HepG2 (cell line): ENCODE measurements at regions not wholly inside any gene's neighbourhood (a gene's known extent, or its start where the extent isn't known, plus 50 kb on each side); places are given as distances from the start of the nearest gene placed in this dataset.

Experiments used
- EP300 ChIP-seq, 3 experiments: sonication (generic) in 1 of 3; formaldehyde crosslinking in 1 of 3; IDR thresholded peaks; 2 replicates each; pipeline versions ENCODE4 v1.5.1 to v1.6.1; 2011 to 2020; ENCODE audit warnings: low read depth in 2 of 3, low read length in 2 of 3, borderline replicate concordance in 1 of 3, improper control_type of control experiment in 1 of 3, mild to moderate bottlenecking in 1 of 3, missing genetic modification reagents in 1 of 3, moderate library complexity in 1 of 3
- MIXL1 ChIP-seq: IDR thresholded peaks from 2 replicates; pipeline ENCODE4 v1.6.1; 2016
- MYC ChIP-seq: sonication (generic); formaldehyde crosslinking; IDR thresholded peaks from 2 replicates; pipeline ENCODE4 v1.9.0; 2021; ENCODE audit warnings: missing genetic modification reagents, borderline replicate concordance
- NFKBIZ ChIP-seq: IDR thresholded peaks from 2 replicates; pipeline ENCODE4 v1.6.1; 2018; ENCODE audit warnings: missing genetic modification reagents, missing compliant biosample characterization
- NR2C2 ChIP-seq: sonication (generic); formaldehyde crosslinking; IDR thresholded peaks from 2 replicates; pipeline ENCODE4 v1.4.0; 2020; ENCODE audit warnings: missing genetic modification reagents, mild to moderate bottlenecking, moderate library complexity, borderline replicate concordance
- NR2F2 ChIP-seq: IDR thresholded peaks from 2 replicates; pipeline ENCODE4 v1.6.1; 2012; ENCODE audit warnings: low read depth, inconsistent platforms, borderline replicate concordance
- ZFP36L2 ChIP-seq: sonication (generic); formaldehyde crosslinking; IDR thresholded peaks from 2 replicates; pipeline ENCODE4 v1.4.0; 2020; ENCODE audit warnings: missing genetic modification reagents
- ZNF274 ChIP-seq: sonication (generic); formaldehyde crosslinking; IDR thresholded peaks from 2 replicates; pipeline ENCODE4 v1.5.1; 2020; ENCODE audit warnings: mild to moderate bottlenecking, missing genetic modification reagents
- ZNF724P ChIP-seq: sonication (generic); formaldehyde crosslinking; IDR thresholded peaks from 2 replicates; pipeline ENCODE4 v1.8.0; 2022; ENCODE audit warnings: missing genetic modification reagents, borderline replicate concordance

DNA sequence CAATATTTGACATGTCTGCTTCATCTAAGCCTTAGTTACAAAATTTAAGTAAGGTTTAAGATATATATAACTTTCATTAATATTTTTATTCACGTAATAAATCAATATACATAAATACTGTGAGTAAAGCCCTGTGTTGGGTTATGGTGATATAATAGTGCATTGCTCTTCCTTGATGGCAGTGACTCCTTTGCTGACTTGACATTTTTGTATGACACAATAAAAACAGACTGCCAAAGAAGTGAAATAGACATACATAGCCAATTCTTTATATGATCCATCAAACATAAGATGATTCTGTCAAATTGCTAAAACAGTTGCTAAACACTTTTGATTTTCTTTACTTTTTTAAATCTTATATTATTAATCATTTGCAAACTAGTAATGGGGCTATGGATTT is 1518.2 kb downstream of the EFNA5 start:
- no peak for TF ChIP-seq NR2F2
- TF ChIP-seq EP300 (IDR thresholded peaks at IDR 0.05; ENCODE audit: low read depth in 2 of 2, low read length in 2 of 2): no peak
- no peak for TF ChIP-seq EP300 (CRISPR knock-in tag; IDR thresholded peaks at IDR 0.05; ENCODE audit: borderline replicate concordance)
- no peak for TF ChIP-seq ZNF724P (CRISPR knock-in tag)
- TF ChIP-seq NFKBIZ (CRISPR knock-in tag): no peak
- no peak for TF ChIP-seq NR2C2 (CRISPR knock-in tag)
- no peak for TF ChIP-seq MIXL1
- TF ChIP-seq ZNF274 (CRISPR knock-in tag): no peak
- no peak for TF ChIP-seq ZFP36L2
- TF ChIP-seq MYC (CRISPR knock-in tag): no peak
